Fibroblast of villous mesenchyme (primary cell): ENCODE measurements at regions not wholly inside any gene's neighbourhood (a gene's known extent, or its start where the extent isn't known, plus 50 kb on each side); places are given as distances from the start of the nearest gene placed in this dataset.

Experiments used
- DNase-seq: peaks from one replicate; pipeline ENCODE4 v3.0.0-alpha.2; 2010; ENCODE audit warnings: low read depth
- H3K4me3 ChIP-seq: 2 replicates; pipeline ENCODE4 v1.5.1; 2011; ENCODE audit warnings: low read depth, mild to moderate bottlenecking, low read length
- TF ChIP-seq, protein P1 (sequence below): IDR thresholded peaks from 2 replicates; pipeline ENCODE4 v1.5.1; 2012; ENCODE audit warnings: low read depth, mild to moderate bottlenecking, low read length; ENCODE audit not compliant: insufficient read depth

DNA sequence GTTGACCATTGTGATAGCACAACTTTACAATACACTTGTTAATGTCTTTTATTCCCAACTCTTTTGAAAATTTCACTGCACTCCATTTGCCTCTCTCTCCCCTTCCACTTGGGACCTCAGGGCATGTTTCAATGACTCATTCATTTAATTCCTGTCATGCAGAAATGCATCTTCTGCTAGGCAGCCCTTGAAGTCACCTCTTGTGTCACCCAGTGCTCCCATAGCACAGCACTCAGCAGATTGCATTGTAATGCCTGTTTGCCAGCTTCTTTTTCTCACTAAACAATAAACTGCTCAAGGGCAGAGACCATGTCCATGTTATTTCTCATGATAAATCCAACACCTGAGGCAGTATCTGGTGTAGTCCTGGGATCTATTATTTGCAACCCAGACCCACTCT lies 85.9 kb upstream of the ACSL3 start:
- no peak for DNase-seq
- TF ChIP-seq, protein P1, sequence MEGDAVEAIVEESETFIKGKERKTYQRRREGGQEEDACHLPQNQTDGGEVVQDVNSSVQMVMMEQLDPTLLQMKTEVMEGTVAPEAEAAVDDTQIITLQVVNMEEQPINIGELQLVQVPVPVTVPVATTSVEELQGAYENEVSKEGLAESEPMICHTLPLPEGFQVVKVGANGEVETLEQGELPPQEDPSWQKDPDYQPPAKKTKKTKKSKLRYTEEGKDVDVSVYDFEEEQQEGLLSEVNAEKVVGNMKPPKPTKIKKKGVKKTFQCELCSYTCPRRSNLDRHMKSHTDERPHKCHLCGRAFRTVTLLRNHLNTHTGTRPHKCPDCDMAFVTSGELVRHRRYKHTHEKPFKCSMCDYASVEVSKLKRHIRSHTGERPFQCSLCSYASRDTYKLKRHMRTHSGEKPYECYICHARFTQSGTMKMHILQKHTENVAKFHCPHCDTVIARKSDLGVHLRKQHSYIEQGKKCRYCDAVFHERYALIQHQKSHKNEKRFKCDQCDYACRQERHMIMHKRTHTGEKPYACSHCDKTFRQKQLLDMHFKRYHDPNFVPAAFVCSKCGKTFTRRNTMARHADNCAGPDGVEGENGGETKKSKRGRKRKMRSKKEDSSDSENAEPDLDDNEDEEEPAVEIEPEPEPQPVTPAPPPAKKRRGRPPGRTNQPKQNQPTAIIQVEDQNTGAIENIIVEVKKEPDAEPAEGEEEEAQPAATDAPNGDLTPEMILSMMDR = no peak
- no peak overlapping the region for H3K4me3 ChIP-seq

DNA sequence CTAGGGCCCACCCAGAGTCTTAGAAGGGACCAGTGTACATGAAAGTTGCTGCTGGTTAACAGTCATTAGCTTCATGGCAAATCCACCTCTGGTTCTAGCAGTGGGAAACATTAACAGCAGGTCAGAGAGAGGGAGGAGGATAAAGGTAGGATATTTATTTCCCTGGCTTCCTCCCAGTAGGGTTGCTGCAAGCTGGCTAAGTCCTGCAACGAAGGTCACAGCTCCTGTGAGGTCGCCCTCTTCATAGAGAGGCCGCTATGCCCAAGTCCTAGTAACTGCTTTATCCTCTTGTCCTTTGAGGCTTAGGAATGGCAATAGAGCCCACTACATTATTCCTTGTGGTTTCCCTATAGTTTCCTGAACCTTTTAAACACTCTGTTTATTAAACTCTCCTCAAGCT lies 84.0 kb upstream of the ACSL3 start:
- TF ChIP-seq, protein P1 = no peak
- no peak overlapping the region for H3K4me3 ChIP-seq
- no peak for DNase-seq

DNA sequence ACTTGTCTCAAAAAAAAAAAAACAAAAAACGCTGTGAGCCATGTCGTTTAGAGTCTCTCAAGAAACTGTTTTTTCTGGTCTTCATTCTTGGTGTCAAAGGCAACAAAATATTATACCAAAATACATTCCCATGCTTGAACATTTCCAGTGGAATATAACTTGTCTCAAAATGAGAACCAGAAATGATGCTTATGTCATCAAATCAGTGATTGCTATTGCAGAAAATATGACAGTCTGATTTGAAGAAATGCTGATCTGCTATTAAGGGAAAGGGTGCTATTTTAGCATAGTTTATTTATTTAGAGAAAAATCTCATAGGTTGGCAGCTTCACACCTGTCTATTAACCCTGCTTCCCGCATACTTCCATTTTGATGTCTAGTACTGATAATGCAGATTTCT lies 82.4 kb upstream of the ACSL3 start:
- no peak for DNase-seq
- TF ChIP-seq, protein P1 = no peak
- no peak overlapping the region for H3K4me3 ChIP-seq

DNA sequence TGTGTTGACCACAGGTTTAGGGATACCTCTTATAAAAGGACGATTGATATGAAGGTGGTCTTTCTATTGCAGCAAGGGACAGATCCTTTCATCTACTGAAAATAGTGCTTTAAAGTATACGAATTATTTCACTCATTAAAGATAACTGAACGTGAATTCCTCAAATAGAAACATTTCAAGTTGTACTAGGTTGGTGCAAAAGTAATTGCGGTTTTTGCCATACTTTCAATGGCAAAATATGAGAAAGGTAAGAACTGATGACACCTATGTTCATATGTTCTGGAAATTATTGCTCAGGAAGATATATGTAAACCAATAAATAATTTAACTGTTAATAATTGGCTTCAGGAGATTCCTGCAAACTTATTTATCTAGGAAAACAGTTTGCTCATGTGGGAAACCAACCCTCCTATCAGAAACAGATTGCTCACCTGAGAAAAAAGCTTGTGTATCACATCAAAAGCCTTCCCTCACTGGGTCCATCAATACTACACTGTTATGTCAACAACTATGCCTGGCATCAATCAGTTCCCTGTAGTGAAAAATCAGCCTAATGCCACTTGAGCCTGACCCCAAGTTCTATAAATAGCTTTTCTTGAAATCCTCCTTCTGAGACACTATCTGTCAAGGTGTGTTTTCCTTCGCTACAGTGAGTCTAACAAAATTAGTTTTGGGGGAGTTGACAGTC lies 81.5 kb upstream of the ACSL3 start:
- TF ChIP-seq, protein P1 = no peak
- DNase-seq = no peak
- H3K4me3 ChIP-seq = no peak overlapping the region

DNA sequence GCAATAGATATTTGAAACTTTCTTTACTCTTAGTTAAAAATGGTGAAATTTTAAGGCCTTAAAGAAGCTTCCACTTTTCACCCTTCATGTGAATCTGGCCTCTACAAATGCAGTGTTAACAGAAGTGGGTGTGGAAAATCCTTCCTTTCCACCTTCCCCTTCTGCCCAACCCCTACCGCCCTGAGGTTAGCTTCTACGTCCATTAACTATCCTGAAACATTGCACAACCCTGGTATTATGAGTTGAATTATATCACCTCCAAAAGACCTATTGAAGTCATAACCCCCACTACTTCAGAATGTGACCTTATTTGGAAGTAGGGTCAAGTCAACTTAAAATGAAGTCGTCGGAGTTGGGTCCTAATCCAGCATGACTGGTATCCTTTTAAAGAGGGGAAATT lies 80.8 kb upstream of the ACSL3 start:
- DNase-seq = no peak
- no peak overlapping the region for H3K4me3 ChIP-seq
- TF ChIP-seq, protein P1 = no peak

DNA sequence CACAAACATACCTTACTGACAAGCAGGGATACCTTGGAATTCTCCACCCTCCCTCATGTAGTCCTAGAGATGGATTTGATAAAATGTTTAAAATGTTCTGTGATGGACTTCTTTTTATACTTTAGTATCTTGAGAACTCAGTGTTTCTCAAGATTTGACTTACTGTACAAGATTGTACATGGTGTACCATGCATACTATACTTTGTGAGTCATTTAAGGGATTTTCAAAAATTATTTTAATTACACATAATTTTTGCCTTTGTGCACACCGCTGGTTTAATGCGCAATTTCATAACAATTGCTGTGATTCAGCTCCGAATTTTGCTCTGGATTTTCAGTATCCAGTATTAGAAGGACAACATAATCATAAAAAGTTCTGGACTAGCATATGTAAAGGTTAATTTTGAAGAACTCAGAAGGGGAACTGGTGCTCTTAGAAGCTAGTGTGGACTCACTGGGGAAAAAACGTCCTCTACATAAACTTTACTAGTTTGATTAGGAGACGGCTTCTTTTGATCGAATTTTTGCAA lies 78.6 kb upstream of the ACSL3 start:
- no peak for DNase-seq
- TF ChIP-seq, protein P1 = no peak
- H3K4me3 ChIP-seq = no peak overlapping the region

DNA sequence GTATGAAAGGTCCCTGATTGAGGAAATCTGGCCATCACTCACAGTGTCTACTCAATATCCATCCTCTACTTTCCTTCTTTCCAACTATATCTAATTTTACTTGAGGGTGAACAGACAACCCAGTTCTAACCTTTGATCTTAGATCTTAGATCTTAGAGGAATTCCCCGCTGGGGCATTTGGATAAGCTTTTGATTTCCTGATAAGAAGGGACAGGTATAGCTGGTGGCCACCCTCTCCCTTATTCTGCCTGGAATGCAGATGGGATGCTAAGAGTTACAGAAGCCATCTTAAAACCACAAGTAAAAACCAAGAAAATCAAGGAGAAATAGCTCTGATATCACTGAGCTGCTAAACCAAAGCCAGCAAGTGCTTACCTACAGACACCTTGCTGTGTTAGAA lies 77.2 kb upstream of the ACSL3 start:
- H3K4me3 ChIP-seq = no peak overlapping the region
- DNase-seq = no peak
- TF ChIP-seq, protein P1 = no peak
